ENCODE measurements at regions not wholly inside any gene's neighbourhood (a gene's known extent, or its start where the extent isn't known, plus 50 kb on each side); places are given as distances from the start of the nearest gene placed in this dataset.

DNA sequence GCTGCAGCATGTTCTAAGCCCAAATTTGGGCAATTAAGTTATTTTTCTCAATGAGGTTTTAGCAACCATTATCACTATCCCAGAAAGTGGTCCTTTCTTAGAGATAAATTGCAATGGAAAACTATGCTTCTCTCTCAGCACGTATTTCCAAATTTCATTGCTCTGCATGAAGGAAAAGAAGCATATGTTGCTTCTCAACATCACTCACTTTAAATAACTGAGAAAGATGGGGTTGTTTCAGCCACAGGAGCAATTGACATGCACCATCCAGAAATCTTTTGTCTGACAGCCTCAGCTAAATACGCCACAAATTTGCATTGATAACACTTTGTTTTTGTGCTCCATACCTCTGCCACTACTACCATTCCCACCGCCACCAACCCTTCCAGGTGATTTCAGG is 157.6 kb upstream of the PKN2 start:
- DNase-seq (no peak), ATAC-seq (ENCODE audit: low read depth) (no peak)
- Mint-ChIP-seq H3K36me3 (no peaks in the 10 kb centered on the region), H3K27me3 (no peaks in the 10 kb centered on the region), H3K4me1 (no peaks in the 10 kb centered on the region), H3K9me3 (no peaks in the 10 kb centered on the region), H3K27ac (no peak overlapping the region), H3K4me3 (no peak overlapping the region)
- POLR2A ChIA-PET = no interaction called here

DNA sequence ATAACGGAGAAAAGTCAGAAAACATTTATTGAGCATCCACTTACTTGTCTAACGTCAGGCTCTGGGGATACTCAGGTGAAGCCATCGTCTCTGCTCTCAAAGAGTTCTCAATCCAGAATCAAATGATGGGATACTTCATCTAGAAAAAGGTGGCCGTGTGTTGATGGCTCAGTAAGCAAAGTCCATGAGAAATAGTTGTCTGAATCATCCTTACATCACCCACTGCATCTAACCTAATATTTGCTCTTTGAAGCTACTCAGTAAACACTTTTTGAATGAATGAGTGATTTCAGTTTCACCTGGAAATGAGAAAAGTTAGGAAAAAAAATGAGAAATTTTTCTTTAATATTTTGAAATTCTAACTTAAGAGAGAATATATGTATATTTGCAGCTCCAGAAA is 155.3 kb upstream of the PKN2 start:
- Mint-ChIP-seq H3K36me3 (no peaks in the 10 kb centered on the region), H3K9me3 (no peaks in the 10 kb centered on the region), H3K27ac (no peak overlapping the region), H3K4me1 (no peaks in the 10 kb centered on the region), H3K4me3 (no peak overlapping the region), H3K27me3 (peaks cover 4% of the 10 kb centered on the region)
- POLR2A ChIA-PET = no interaction called here
- ATAC-seq (ENCODE audit: low read depth) = no peak
- no peak for DNase-seq

DNA sequence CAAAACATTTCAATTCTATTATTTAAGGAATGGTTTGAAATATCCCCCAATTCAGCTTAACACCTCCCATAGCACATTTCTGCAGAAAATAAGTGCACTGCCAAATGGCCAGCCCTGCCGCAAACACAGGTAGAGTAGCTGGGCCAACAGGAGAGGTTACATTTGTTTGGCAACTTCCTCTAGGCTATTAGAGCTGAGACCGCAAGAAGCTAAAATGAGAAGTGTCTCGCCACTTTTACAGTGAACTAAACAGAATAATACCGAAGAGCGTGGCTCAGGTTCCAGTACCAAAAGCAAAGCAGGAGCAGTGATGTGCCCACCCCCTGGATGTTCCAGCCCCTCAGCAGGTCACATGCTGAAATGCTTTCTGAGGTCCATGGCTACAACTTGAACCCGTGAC is 154.5 kb upstream of the PKN2 start:
- no peaks in the 10 kb centered on the region for H3K36me3 Mint-ChIP-seq
- H3K27ac Mint-ChIP-seq = no peak overlapping the region
- H3K9me3 Mint-ChIP-seq = no peaks in the 10 kb centered on the region
- ATAC-seq (ENCODE audit: low read depth) (no peak), DNase-seq (no peak)
- no peak overlapping the region for H3K4me3 Mint-ChIP-seq
- H3K4me1 Mint-ChIP-seq = no peaks in the 10 kb centered on the region
- POLR2A ChIA-PET = no interaction called here
- H3K27me3 Mint-ChIP-seq = peaks cover 4% of the 10 kb centered on the region

DNA sequence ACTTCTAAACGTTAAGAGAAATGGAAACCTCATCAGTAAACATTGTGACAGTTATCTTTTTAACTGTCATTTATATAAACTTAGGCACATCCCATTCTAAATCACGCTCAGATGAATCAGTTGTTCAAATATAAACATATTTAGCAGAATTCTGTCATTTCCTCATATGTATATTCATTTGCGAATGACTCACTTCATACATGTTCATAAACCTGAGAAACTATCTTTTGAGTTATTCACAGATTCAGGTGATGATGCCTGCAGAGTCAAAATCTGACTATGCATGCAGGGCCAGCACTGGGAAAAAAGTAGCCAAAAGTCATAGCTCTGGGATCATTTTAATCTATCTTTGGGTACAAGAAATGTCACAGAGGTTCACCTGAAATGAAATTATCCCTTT is 153.8 kb upstream of the PKN2 start:
- POLR2A ChIA-PET = no interaction called here
- Mint-ChIP-seq H3K27me3 (peaks cover 4% of the 10 kb centered on the region), H3K4me1 (no peaks in the 10 kb centered on the region), H3K4me3 (no peak overlapping the region), H3K27ac (no peak overlapping the region), H3K9me3 (no peaks in the 10 kb centered on the region), H3K36me3 (no peaks in the 10 kb centered on the region)
- no peak for DNase-seq
- ATAC-seq (ENCODE audit: low read depth) = no peak

DNA sequence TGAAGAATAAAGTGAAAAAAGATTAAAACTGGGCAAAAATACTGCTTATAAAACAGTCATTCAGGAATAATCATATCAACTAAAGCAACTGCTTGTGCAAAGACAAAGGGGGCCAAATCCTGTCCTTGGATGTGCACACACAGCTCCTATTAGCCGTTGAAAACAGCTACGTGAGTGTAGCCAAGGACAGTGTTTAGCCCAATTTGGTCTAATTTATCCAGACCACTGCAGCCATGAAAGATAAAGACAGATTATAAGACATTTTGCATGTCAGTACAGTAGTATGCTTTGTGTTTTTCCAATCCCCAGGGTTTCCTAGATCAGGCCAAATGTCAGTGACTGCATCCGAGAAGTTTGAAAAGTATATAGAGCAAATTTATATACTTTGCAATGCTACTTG is 146.3 kb upstream of the PKN2 start:
- Mint-ChIP-seq H3K4me3 (no peak overlapping the region), H3K27me3 (peaks cover 12% of the 10 kb centered on the region), H3K27ac (no peak overlapping the region), H3K4me1 (no peaks in the 10 kb centered on the region), H3K9me3 (no peaks in the 10 kb centered on the region), H3K36me3 (no peaks in the 10 kb centered on the region)
- ATAC-seq (ENCODE audit: low read depth) = no peak
- no peak for DNase-seq
- POLR2A ChIA-PET = no interaction called here

DNA sequence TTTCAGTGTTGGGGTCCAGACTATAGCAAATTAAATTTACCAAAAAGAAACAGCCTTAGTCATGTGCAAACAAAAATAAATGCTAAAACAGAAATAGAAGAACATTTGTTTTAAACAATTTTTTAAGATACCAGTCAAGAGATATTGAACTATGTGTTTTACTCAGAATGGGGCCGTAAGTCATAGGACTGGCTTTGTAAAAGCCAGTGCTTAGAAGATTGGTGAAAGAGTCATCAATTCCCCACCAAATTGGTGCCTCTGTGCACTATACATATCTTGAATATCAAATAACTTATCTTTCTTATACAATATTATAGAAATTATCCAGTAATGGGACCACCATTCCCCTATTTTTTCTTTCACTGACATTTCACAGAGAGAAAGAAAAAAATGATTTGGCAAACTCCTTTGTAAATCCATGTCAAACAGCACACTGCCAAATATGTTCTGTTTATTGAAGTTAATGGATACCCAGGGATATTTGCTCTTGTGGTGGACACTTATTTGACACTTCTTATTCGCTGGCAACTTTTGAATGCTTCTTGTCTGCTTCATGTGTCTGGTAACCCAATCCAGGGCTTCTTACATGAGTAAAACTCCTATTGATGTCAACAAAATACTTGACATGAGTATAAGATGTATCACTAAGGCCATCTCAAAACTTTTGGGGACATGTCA is 145.7 kb upstream of the PKN2 start:
- POLR2A ChIA-PET = no interaction called here
- Mint-ChIP-seq H3K27me3 (peaks cover 12% of the 10 kb centered on the region), H3K4me1 (no peaks in the 10 kb centered on the region), H3K36me3 (no peaks in the 10 kb centered on the region), H3K27ac (no peak overlapping the region), H3K9me3 (no peaks in the 10 kb centered on the region), H3K4me3 (no peak overlapping the region)
- no peak for ATAC-seq (ENCODE audit: low read depth)
- no peak for DNase-seq

DNA sequence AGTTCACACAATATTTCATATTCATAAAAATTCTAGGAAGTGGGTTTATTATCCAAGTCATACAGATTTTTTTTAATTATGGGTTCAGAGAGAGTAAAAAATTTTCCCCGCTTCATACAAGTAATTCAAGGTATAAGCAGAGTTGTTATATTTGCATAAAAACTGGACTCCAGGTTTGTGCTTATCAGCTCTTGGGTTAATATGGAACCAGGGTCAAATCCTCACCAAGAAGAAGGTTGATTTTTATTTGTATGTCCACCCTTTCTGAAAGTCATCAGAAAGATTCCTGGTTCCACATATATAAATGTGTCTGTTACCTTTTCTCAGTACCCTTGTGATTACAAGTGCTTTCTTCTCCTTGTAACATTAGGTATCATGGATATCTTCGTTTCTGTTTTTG is 143.8 kb upstream of the PKN2 start:
- no peak overlapping the region for H3K27ac Mint-ChIP-seq
- POLR2A ChIA-PET = no interaction called here
- DNase-seq (no peak), ATAC-seq (ENCODE audit: low read depth) (no peak)
- no peak overlapping the region for H3K4me3 Mint-ChIP-seq
- H3K4me1 Mint-ChIP-seq = no peaks in the 10 kb centered on the region
- H3K27me3 Mint-ChIP-seq = peaks cover 8% of the 10 kb centered on the region
- no peaks in the 10 kb centered on the region for H3K36me3 Mint-ChIP-seq
- H3K9me3 Mint-ChIP-seq = no peaks in the 10 kb centered on the region

DNA sequence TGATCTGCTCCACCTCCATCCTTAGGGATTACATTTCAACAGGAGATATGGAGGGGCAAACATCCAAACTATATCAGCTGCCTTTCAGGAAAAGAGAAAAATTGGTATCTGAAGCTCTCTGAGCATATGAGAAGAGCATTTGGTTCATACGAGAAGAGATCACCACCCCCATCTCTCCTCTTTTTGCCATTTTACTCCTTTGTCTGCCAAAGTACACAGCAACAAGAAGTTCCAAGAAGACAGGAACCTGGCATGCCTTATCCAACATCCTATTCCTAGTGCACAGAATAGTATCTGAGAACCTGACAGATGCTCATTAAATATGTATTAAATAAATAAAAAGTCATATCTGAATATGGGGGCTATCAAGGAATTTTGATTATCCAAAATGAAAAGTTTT is 142.5 kb upstream of the PKN2 start:
- no peak for DNase-seq
- no peaks in the 10 kb centered on the region for H3K4me1 Mint-ChIP-seq
- H3K27me3 Mint-ChIP-seq = peaks cover 6% of the 10 kb centered on the region
- no peak overlapping the region for H3K4me3 Mint-ChIP-seq
- no peaks in the 10 kb centered on the region for H3K9me3 Mint-ChIP-seq
- H3K27ac Mint-ChIP-seq = no peak overlapping the region
- ATAC-seq (ENCODE audit: low read depth) = no peak
- POLR2A ChIA-PET = no interaction called here
- no peaks in the 10 kb centered on the region for H3K36me3 Mint-ChIP-seq

DNA sequence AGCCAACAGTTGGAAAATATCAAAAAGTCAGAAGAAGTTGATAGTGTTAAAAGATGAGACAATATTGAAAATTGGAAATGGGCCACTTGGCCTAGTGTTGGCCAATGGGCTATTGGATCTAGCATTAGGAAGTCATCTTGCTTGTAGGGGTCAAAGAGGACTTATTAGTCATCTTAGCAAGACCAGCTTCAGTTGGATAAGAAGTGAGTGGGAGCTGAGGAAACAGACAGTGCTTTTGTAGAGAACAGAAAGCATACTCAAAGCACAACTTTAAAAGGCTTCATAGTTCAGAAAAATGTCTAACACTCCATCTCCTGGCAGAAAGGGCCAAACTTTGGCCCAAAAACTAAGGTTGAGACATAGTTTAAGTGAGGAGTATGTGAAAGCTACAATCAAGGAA is 139.9 kb upstream of the PKN2 start:
- H3K27ac Mint-ChIP-seq = no peak overlapping the region
- H3K9me3 Mint-ChIP-seq = no peaks in the 10 kb centered on the region
- DNase-seq = no peak
- H3K36me3 Mint-ChIP-seq = no peaks in the 10 kb centered on the region
- POLR2A ChIA-PET = no interaction called here
- H3K4me1 Mint-ChIP-seq = no peaks in the 10 kb centered on the region
- no peak for ATAC-seq (ENCODE audit: low read depth)
- H3K27me3 Mint-ChIP-seq = peaks cover 5% of the 10 kb centered on the region
- no peak overlapping the region for H3K4me3 Mint-ChIP-seq

DNA sequence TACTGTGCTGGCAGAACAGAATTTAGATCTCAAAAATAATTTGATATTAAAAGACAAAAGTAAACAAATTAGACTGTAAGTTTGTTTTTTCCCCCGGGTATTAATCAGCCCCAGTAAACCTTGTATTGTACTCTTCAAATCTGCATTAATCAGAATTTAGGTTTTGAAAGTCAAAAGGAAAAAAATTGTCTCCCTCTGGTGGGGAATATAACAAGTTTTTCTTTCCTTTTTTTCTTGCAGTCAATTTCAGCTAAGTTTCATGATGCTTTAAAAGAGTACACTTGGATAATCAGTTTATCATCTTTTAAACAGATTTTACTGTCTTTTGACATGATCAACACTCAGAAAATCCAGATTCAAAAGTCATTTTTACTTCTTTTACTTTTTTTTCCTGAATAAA is 134.5 kb upstream of the PKN2 start:
- H3K27ac Mint-ChIP-seq = no peak overlapping the region
- no peaks in the 10 kb centered on the region for H3K9me3 Mint-ChIP-seq
- POLR2A ChIA-PET = no interaction called here
- H3K36me3 Mint-ChIP-seq = no peaks in the 10 kb centered on the region
- H3K4me1 Mint-ChIP-seq = no peaks in the 10 kb centered on the region
- DNase-seq = no peak
- ATAC-seq (ENCODE audit: low read depth) = no peak
- H3K27me3 Mint-ChIP-seq = peaks cover 2% of the 10 kb centered on the region
- H3K4me3 Mint-ChIP-seq = no peak overlapping the region

DNA sequence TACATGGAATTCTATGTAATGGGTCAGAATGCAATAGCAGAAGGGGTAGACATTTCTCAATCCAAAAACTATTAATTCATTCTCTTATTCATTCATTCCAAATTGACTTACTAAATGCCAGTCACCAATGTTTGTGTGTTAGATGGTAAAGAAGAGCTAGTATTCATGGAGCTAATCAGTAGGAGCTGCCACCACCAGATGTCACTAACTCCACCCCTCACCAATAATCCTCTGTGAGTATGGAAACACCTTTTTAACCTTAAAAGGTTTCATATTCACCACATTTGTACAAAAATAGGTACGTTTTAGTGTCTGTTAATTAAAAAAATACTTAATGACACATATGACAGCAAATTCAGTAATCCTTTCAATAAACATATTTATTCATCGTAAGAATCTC is 131.8 kb upstream of the PKN2 start:
- no peak for DNase-seq
- Mint-ChIP-seq H3K27me3 (peaks cover 2% of the 10 kb centered on the region), H3K27ac (no peak overlapping the region), H3K4me1 (no peaks in the 10 kb centered on the region), H3K4me3 (no peak overlapping the region), H3K36me3 (no peaks in the 10 kb centered on the region), H3K9me3 (no peaks in the 10 kb centered on the region)
- no peak for ATAC-seq (ENCODE audit: low read depth)
- POLR2A ChIA-PET = no interaction called here

DNA sequence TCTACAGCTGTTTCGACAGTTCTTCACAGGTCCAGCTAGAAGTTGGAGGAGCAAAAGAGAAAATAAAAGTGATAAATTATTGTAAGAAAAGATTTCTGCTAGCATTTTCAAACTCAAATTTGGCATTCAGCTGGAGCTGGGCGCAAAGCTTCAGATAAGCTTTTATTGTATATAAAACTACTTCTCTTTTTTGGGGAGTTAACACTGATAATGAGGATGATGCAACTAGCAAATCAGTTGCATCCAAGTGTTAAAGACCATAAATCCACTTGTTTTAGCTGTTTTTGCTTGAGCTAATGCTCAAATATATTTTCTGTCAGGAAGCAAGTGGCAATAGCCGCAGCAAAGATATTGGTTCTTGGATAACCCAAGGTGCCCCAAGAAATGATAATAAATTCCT is 127.1 kb upstream of the PKN2 start:
- POLR2A ChIA-PET = no interaction called here
- Mint-ChIP-seq H3K27me3 (peaks cover 6% of the 10 kb centered on the region), H3K9me3 (no peaks in the 10 kb centered on the region), H3K27ac (no peak overlapping the region), H3K4me3 (no peak overlapping the region), H3K4me1 (no peaks in the 10 kb centered on the region), H3K36me3 (no peaks in the 10 kb centered on the region)
- DNase-seq (no peak), ATAC-seq (ENCODE audit: low read depth) (no peak)

DNA sequence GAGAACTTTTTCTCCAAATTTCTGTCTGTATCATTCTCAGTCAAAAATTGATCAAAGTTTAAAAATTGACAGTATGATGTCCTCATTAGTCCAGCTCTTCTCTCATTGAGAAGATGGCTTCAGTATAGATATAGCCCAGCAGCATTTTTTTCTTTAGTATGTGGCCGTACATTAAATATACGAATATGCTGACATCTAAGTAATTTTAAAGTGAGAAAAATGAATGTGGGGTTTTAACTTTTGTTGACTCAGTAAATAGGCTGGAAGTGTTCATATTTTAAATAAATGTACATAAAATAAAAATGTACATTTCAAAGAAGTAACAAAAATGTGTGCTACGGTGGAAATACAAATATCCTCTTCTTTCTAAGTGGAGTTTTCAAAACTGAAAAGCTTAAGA is 123.5 kb upstream of the PKN2 start:
- POLR2A ChIA-PET = no interaction called here
- DNase-seq (no peak), ATAC-seq (ENCODE audit: low read depth) (no peak)
- no peak overlapping the region for H3K4me3 Mint-ChIP-seq
- H3K27ac Mint-ChIP-seq = no peak overlapping the region
- no peaks in the 10 kb centered on the region for H3K36me3 Mint-ChIP-seq
- H3K27me3 Mint-ChIP-seq = peaks cover 11% of the 10 kb centered on the region
- H3K4me1 Mint-ChIP-seq = no peaks in the 10 kb centered on the region
- no peaks in the 10 kb centered on the region for H3K9me3 Mint-ChIP-seq

DNA sequence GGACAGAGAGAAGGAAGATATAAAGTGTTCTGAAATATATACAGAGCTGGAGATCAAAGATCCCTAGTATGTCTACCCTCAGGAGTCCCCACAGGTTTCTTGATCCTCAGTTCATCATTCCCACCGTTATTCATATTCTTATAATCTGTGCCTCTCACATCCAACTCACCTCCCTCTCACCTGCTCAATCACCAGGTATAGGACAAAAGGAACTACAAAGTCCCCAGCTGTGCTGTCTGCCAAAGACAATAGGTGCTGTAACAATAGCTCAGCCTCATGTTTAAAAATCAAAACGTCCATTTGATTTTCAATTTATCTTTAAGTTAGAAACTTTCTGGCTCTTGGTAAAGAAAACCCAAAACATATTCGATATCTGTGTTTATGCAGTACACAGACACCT is 121.1 kb upstream of the PKN2 start:
- Mint-ChIP-seq H3K27me3 (peaks cover 17% of the 10 kb centered on the region), H3K27ac (no peak overlapping the region), H3K4me3 (no peak overlapping the region), H3K9me3 (no peaks in the 10 kb centered on the region), H3K36me3 (no peaks in the 10 kb centered on the region), H3K4me1 (no peaks in the 10 kb centered on the region)
- ATAC-seq (ENCODE audit: low read depth) = no peak
- no peak for DNase-seq
- POLR2A ChIA-PET = no interaction called here
